ENCODE measurements at regions not wholly inside any gene's neighbourhood (a gene's known extent, or its start where the extent isn't known, plus 50 kb on each side); places are given as distances from the start of the nearest gene placed in this dataset.
A peak's percentile ranks its signal among the peaks of the same experiment; 100 is the strongest.

- H3K27me3 Mint-ChIP-seq, result no peaks in the 10 kb centered on the region
- no peak overlapping the region for H3K4me3 Mint-ChIP-seq
- no peak for ATAC-seq (ENCODE audit: low read depth)
- peaks cover 1% of the 10 kb centered on the region for H3K9me3 Mint-ChIP-seq
- H3K36me3 Mint-ChIP-seq, result peaks cover 1% of the 10 kb centered on the region
- peaks cover 3% of the 10 kb centered on the region for H3K4me1 Mint-ChIP-seq
- peak overlapping the region; percentile 62 for H3K27ac Mint-ChIP-seq
- DNase-seq (ENCODE audit: low spot score in 2 of 2), result no peak
Measured at GRCh38 chr6:113488812-113489685, 368.1 kb upstream of the MARCKS start.

DNA sequence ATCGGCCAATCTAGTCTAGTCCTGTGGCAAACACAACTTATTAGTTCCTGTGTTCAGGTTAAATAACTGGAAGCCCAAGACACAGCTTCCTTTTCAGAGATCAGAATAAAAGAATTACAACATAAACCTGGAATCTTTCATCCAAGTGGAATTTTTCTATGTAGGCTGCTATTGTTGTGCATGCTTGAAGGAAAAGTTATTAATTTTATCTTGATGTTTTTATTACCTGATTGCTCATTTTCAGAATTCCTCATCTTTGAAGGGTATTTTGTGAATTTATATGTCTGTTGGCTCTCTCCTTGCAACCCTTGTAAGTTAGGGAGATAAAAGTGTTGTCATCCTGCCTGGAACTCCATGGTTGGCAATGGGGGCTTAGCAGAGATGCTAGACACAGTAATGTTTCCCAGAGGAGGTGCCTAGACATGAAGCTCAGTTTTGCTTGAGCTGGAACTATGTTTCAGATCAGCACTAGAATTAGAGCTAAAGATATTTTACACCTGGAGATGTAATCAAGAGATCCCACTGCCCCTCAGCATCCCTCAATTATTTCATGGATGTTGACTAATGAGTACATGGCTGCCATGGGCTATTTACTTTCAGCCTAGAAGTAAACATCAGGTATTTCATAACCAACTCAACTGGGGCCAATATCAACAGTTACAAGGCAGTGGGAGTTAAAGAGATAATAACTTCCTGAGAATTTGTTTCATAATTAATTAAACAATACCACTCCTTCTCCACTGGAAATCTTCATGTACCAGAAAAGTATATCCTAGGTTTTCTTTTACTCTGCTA, 367.0 kb upstream of the MARCKS start:
- H3K4me1 Mint-ChIP-seq, result peaks cover 3% of the 10 kb centered on the region
- no peaks in the 10 kb centered on the region for H3K27me3 Mint-ChIP-seq
- H3K27ac Mint-ChIP-seq, result no peak overlapping the region
- peaks cover 1% of the 10 kb centered on the region for H3K9me3 Mint-ChIP-seq
- H3K36me3 Mint-ChIP-seq, result peaks cover 1% of the 10 kb centered on the region
- DNase-seq (ENCODE audit: low spot score in 2 of 2) (no peak), ATAC-seq (ENCODE audit: low read depth) (no peak)
- no peak overlapping the region for H3K4me3 Mint-ChIP-seq

GRCh38 chr6:113491376-113491775, 365.8 kb upstream of the MARCKS start:
- peaks cover 1% of the 10 kb centered on the region for H3K9me3 Mint-ChIP-seq
- no peaks in the 10 kb centered on the region for H3K27me3 Mint-ChIP-seq
- ATAC-seq (ENCODE audit: low read depth) (no peak), DNase-seq (ENCODE audit: low spot score in 2 of 2) (no peak)
- H3K4me3 Mint-ChIP-seq, result no peak overlapping the region
- H3K36me3 Mint-ChIP-seq, result peaks cover 1% of the 10 kb centered on the region
- no peak overlapping the region for H3K27ac Mint-ChIP-seq
- peaks cover 3% of the 10 kb centered on the region for H3K4me1 Mint-ChIP-seq

DNA sequence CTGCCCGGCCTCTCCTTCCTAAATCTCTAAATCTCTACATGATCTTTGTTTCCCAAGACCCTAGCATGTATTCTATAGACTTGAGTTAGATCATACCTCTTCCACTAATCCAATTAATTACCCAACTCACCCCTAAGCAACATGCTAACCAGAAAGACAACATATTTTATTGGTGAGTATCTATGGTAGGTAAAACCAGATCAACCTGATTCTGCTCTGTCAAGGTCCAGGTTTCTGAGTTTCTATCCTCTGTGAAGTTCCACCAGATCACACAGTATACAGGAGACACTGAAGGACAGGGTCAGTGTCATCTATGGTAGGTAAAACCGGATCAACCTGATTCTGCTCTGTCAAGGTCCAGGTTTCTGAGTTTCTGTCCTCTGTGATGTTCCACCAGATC, 363.2 kb upstream of the MARCKS start:
- Mint-ChIP-seq H3K4me1 (peaks cover 3% of the 10 kb centered on the region), H3K27ac (no peak overlapping the region), H3K36me3 (peaks cover 1% of the 10 kb centered on the region), H3K4me3 (no peak overlapping the region), H3K9me3 (peaks cover 1% of the 10 kb centered on the region), H3K27me3 (no peaks in the 10 kb centered on the region)
- DNase-seq (ENCODE audit: low spot score in 2 of 2) (no peak), ATAC-seq (ENCODE audit: low read depth) (no peak)

DNA sequence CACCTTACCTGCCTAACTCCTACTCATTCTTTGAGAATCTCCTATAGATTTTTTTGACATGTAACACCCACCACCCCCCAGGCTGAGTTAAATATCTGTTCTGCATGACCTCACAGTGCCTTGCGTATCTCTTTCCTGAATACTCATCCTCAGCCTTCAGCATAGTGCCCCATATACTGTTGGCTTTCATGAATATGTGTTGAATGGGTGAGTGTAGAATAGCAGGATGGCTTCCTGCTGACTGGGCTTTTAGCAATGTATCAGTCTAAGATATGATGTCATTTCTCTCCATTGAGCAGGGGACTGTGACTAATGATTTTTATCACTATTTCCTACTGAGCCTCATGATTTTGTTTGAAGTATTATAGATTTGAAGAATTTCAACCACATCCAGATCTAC, 361.6 kb upstream of the MARCKS start:
- no peaks in the 10 kb centered on the region for H3K4me1 Mint-ChIP-seq
- H3K27me3 Mint-ChIP-seq, result no peaks in the 10 kb centered on the region
- no peak for DNase-seq (ENCODE audit: low spot score in 2 of 2)

DNA sequence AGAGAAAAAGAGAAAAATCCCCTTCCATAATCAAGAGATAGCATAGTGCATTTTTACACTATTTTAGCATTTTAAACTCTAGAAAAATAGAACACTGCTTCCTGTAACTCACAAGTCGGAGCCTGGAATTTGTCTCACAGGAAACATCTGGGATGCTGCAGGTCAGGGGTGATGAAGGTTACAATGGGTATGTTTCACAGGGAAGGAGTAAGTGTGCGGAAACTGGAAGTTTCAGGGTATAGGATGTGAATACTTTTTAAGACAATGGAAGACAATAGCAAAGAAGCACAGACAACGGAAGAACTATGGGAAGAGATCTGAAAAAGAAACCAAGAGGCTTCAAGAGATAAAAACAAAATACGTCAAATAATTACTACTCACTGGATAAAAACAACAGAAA, 361.0 kb upstream of the MARCKS start:
- no peak overlapping the region for H3K27ac Mint-ChIP-seq
- H3K36me3 Mint-ChIP-seq, result peaks cover 1% of the 10 kb centered on the region
- no peaks in the 10 kb centered on the region for H3K27me3 Mint-ChIP-seq
- no peak for DNase-seq (ENCODE audit: low spot score in 2 of 2)
- H3K4me1 Mint-ChIP-seq, result no peaks in the 10 kb centered on the region
- H3K9me3 Mint-ChIP-seq, result peaks cover 1% of the 10 kb centered on the region
- H3K4me3 Mint-ChIP-seq, result no peak overlapping the region
- no peak for ATAC-seq (ENCODE audit: low read depth)

More for the DNA sequence above, 361.6 kb upstream of the MARCKS start:
- H3K9me3 Mint-ChIP-seq, result peaks cover 1% of the 10 kb centered on the region
- no peak overlapping the region for H3K27ac Mint-ChIP-seq
- peaks cover 1% of the 10 kb centered on the region for H3K36me3 Mint-ChIP-seq
- H3K4me3 Mint-ChIP-seq, result no peak overlapping the region
- ATAC-seq (ENCODE audit: low read depth), result no peak

DNA sequence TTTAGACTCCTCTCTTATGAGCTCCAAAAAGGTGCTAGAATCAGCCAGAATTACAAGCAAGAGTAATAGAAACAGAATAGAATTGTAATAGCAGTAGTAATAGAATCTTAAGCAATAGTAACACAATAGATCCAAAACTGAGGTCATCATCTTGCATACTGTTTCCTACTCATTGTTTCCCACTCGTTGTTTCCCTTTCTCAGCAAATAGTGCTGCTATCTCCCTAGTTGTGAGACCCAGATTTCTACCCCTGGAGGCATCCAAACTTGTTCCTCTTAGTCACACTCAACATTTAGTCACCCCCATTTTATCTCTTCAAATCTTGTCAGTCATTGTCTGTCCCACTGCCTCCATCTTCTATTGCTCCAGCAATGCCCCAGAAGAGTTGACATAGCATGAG, 356.9 kb upstream of the MARCKS start:
- ATAC-seq (ENCODE audit: low read depth), result no peak
- DNase-seq (ENCODE audit: low spot score in 2 of 2), result no peak
- no peak overlapping the region for H3K4me3 Mint-ChIP-seq
- no peaks in the 10 kb centered on the region for H3K4me1 Mint-ChIP-seq
- H3K27ac Mint-ChIP-seq, result no peak overlapping the region
- no peaks in the 10 kb centered on the region for H3K27me3 Mint-ChIP-seq
- H3K9me3 Mint-ChIP-seq, result no peaks in the 10 kb centered on the region
- H3K36me3 Mint-ChIP-seq, result no peaks in the 10 kb centered on the region

DNA sequence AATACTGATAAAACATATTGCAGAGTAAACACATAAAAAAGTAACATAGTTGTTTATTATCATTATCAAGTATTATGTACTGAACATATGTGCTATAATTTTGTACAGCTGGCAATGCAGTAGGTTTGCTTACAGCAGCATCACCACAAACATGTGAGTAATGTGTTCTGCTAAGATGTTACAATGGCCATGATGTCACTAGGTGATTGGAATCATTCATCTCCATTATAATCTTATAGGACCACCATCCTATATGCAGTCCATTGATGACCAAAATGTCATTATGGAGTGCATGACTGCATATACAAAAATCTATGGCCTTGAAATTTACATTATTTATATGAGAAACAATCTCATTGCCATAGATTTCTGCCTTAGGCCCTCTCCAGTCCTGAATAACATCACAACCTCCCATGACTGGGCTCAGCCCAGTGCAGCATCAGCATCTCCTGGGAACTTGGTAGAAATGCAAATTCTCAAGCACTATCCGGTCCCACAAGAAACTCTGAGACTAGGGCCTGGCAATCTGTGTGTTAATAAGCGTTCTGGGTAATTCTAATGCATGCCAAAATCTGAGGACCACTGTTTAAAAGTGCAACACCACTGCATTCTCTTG, 352.0 kb upstream of the MARCKS start:
- Mint-ChIP-seq H3K9me3 (no peaks in the 10 kb centered on the region), H3K27ac (no peak overlapping the region), H3K36me3 (no peaks in the 10 kb centered on the region), H3K4me1 (no peaks in the 10 kb centered on the region), H3K27me3 (no peaks in the 10 kb centered on the region), H3K4me3 (no peak overlapping the region)
- ATAC-seq (ENCODE audit: low read depth) (no peak), DNase-seq (ENCODE audit: low spot score in 2 of 2) (no peak)

DNA sequence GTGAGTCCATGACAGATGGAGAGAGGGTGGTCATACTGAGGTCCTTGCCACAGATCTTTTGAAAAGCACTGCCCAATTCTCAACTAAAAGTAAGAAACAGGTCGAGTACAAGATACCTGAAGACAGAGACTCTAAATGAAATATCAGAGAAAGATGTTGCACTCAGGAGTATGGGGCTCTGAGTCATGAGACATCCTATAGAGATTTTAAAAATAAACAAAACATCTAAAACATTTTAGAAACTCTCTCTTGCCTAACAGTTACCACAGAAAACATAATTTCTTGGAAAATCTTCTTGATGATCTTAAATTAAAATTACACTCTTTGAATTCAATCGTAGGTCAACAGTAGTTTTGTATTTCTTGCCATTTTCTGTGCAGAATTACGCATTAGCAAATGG, 348.9 kb upstream of the MARCKS start:
- peaks cover 3% of the 10 kb centered on the region for H3K4me1 Mint-ChIP-seq
- ATAC-seq (ENCODE audit: low read depth) (no peak), DNase-seq (ENCODE audit: low spot score in 2 of 2) (no peak)
- no peaks in the 10 kb centered on the region for H3K9me3 Mint-ChIP-seq
- no peak overlapping the region for H3K4me3 Mint-ChIP-seq
- H3K36me3 Mint-ChIP-seq, result no peaks in the 10 kb centered on the region
- no peaks in the 10 kb centered on the region for H3K27me3 Mint-ChIP-seq
- no peak overlapping the region for H3K27ac Mint-ChIP-seq

- no peak for ATAC-seq (ENCODE audit: low read depth)
- H3K4me1 Mint-ChIP-seq, result peaks cover 3% of the 10 kb centered on the region
Measured at GRCh38 chr6:113511100-113511499, 346.0 kb upstream of the MARCKS start.

GRCh38 chr6:113512576-113512975, 344.6 kb upstream of the MARCKS start:
- no peaks in the 10 kb centered on the region for H3K9me3 Mint-ChIP-seq
- H3K27ac Mint-ChIP-seq, result no peak overlapping the region

More at GRCh38 chr6:113511100-113511499, 346.0 kb upstream of the MARCKS start:
- DNase-seq (ENCODE audit: low spot score in 2 of 2), result no peak
- Mint-ChIP-seq H3K9me3 (no peaks in the 10 kb centered on the region), H3K4me3 (no peak overlapping the region), H3K36me3 (no peaks in the 10 kb centered on the region), H3K27me3 (no peaks in the 10 kb centered on the region), H3K27ac (peak overlapping the region; percentile 41)

GRCh38 chr6:113513086-113513485, 344.1 kb upstream of the MARCKS start:
- Mint-ChIP-seq H3K4me1 (peaks cover 3% of the 10 kb centered on the region), H3K9me3 (no peaks in the 10 kb centered on the region), H3K27ac (no peak overlapping the region), H3K4me3 (no peak overlapping the region), H3K27me3 (no peaks in the 10 kb centered on the region), H3K36me3 (no peaks in the 10 kb centered on the region)
- ATAC-seq (ENCODE audit: low read depth) (no peak), DNase-seq (ENCODE audit: low spot score in 2 of 2) (no peak)

More at GRCh38 chr6:113512576-113512975, 344.6 kb upstream of the MARCKS start:
- ATAC-seq (ENCODE audit: low read depth) (no peak), DNase-seq (ENCODE audit: low spot score in 2 of 2) (no peak)
- Mint-ChIP-seq H3K27me3 (no peaks in the 10 kb centered on the region), H3K4me3 (no peak overlapping the region), H3K4me1 (peaks cover 3% of the 10 kb centered on the region), H3K36me3 (no peaks in the 10 kb centered on the region)

GRCh38 chr6:113522376-113522775, 334.8 kb upstream of the MARCKS start:
- DNase-seq (ENCODE audit: low spot score in 2 of 2) (no peak), ATAC-seq (ENCODE audit: low read depth) (no peak)
- Mint-ChIP-seq H3K36me3 (no peaks in the 10 kb centered on the region), H3K4me1 (no peaks in the 10 kb centered on the region), H3K4me3 (no peak overlapping the region), H3K27ac (no peak overlapping the region), H3K27me3 (no peaks in the 10 kb centered on the region), H3K9me3 (no peaks in the 10 kb centered on the region)

DNA sequence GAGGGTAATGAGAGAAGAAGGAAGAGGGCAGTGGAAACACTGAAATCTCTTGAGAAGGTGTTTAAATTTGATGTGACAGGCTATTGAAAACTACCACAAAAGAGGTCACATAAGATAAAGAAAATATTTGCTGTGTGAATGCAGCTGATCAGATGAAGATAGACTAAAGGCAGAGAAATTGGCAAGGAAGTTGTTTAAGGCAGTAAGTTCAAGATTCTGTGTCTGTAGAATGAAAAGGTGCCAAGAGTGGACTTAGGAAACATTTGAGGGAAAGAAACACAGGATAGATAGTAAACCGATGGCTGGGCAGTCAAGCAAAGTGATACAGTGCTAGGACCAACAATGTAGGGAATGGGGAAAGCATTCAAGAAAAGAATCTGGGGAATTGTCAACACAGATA, 332.3 kb upstream of the MARCKS start:
- ATAC-seq (ENCODE audit: low read depth) (no peak), DNase-seq (ENCODE audit: low spot score in 2 of 2) (no peak)
- H3K36me3 Mint-ChIP-seq, result no peaks in the 10 kb centered on the region
- no peaks in the 10 kb centered on the region for H3K4me1 Mint-ChIP-seq
- H3K4me3 Mint-ChIP-seq, result no peak overlapping the region
- no peak overlapping the region for H3K27ac Mint-ChIP-seq
- H3K27me3 Mint-ChIP-seq, result no peaks in the 10 kb centered on the region
- H3K9me3 Mint-ChIP-seq, result no peaks in the 10 kb centered on the region

Data from memory B cell (primary cell).